Right forelimb (tissue), 1 donor: ENCODE measurements at regions not wholly inside any gene's neighbourhood (a gene's known extent, or its start where the extent isn't known, plus 50 kb on each side); places are given as distances from the start of the nearest gene placed in this dataset.
A peak's percentile ranks its signal among the peaks of the same experiment; 100 is the strongest.
"Not testable (repeated sequence)": the region's sequence is repeated elsewhere in the genome, so short reads cannot be mapped to it uniquely, and the experiment has no call there.

Experiments used
- DNase-seq: peaks from one replicate; pipeline ENCODE4 v3.0.0-alpha.2; 2018

DNA sequence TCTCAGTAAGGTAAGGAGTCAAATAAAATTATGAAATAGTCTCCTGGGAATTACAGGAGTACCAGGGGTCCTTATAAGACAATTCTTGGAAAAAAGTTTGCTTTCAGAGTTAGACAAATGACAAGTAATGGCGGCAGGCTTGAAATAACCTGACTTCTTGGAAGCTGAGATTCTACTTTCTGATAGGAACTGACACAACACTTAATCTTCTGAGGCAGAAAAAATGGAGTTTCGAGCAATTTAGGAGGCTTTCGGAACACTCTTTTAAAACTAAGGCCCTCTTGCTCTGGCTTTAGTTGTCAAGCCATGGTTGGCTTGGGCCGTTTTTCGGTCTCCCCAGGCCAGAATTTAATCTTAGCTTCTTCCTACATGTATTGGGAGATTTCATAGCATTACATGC, 260.0 kb downstream of the GATA3 start:
- no peak for DNase-seq

DNA sequence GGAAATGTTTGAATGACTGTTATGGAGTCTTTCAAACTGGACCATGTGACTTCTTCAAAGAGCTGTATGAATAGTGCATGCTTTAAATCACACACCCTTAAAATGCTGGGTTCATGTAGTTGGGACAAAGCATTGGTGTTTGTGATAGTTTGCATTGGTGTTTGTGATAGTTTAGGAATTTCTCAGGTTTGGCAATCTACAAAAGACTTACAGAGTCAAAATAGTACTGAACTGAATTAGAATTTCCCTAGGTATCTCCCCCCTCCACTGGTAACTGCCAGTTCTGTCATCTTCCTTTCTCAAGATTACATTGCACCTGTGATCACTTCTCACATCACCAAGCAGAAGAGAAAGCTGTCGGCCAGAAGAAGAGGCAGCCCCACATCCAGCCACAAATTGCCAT, 261.1 kb downstream of the GATA3 start:
- DNase-seq: no peak

DNA sequence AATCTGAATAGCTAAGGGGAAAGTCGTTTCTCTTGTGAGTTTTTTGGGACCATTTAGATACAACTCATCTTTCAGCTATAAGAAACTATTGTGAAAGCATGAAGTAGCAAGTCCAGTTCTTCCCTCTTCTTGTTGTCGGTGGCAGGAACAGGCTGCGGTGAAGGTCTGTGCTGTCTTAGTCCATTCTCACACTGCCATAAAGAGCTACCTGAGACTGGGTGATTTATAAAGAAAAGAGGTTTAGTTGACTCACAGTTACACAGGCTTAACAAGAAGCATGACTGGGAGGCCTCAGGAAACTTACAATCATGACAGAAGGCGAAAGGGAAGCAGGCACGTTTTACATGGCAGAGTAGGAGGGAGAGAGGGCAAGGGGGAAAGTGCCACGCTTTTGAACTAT, 261.8 kb downstream of the GATA3 start:
- DNase-seq: no peak

DNA sequence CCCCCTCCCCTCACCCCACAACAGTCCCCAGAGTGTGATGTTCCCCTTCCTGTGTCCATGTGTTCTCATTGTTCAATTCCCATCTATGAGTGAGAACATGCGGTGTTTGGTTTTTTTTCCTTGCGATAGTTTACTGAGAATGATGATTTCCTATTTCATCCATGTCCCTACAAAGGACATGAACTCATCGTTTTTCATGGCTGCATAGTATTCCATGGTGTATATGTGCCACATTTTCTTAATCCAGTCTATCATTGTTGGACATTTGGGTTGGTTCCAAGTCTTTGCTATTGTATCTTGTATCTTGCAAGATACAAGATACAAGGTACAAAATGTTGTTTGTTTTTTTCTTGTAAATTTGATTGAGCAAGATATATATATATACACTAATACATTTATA, 263.9 kb downstream of the GATA3 start:
- not testable (repeated sequence) for DNase-seq

DNA sequence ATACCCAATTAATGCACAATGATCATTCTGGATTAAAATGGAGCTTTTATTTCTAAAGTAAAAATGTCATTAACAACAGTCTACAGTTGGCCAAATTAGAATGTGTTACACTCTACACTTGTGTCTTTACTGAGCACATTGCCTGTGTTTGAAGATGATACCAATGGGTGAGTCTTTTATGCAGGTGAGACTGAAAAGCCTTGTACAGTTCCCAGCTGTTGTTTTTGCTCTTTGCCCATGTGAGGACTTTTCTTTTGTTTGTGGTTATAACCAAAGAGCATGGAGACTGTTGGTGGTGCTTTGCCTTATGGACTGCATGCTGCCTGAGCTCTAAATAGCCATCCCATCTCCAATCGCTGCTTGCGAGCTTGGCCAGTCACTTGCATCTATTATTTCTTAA, 264.5 kb downstream of the GATA3 start:
- DNase-seq: no peak

DNA sequence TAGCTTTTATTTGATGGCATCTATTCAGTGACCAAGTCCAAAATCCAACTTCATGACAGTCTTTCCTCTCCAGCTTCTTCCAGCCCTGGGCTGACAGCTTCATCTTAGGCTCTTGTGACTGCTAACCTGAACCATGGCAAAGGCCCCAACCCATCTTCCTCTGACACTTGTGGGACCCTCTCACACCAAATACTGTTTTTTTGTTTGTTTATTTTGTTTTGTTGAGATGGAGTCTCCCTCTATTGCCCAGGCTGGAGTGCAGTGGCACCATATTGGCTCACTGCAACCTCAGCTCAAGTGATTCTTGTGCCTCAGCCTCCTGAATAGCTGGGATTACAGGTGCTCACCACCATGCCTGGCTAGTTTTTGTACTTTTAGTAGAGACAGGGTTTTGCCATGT, 265.2 kb downstream of the GATA3 start:
- DNase-seq: no peak

DNA sequence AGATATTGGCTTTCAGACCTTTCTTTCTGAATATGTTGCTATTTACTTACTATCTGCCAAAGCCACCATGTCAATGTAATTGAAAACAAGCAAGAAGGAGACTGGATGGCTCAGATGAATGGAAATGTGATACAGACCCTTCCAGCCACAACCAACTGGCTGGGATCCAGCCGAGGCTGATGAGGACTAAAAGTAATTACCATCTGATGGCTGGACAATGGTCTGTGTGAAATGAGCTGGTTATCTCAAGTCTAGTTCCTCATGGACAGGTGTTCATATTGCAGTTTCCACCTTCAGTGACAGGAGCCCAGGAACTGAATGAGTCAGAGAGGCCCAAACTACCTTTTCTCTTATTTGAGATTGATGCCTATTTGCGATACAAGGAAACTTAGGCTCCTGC, 267.5 kb downstream of the GATA3 start:
- DNase-seq: no peak

DNA sequence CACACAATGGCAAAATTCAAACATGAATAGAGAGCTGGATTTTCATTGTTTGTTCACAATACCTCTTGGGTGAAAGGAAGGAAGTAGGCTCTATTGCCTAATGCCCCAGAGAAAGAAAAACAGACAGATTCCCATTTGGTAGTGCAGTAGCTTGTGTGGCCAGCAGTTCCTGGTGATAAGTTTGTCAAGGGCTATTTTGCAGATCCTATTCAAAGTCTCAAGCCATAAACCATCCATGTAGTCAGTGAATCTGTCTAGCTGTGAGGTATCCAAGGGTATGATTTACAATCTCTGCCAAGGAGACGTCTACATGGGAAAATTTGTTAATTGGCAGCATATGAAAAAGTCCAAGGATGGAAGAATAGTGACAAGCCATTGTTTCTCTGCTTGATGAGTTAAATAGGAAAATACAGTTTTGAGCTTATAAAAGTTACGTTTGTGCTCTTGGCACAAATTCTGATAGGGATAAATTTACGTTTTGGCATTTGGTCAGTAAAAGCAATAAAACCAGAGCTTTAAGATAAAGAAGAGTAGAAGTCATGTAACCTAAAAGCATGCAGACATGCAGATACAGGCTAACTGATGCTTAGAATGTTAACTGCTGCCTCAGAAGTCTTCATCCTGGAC, 269.1 kb downstream of the GATA3 start:
- no peak for DNase-seq

DNA sequence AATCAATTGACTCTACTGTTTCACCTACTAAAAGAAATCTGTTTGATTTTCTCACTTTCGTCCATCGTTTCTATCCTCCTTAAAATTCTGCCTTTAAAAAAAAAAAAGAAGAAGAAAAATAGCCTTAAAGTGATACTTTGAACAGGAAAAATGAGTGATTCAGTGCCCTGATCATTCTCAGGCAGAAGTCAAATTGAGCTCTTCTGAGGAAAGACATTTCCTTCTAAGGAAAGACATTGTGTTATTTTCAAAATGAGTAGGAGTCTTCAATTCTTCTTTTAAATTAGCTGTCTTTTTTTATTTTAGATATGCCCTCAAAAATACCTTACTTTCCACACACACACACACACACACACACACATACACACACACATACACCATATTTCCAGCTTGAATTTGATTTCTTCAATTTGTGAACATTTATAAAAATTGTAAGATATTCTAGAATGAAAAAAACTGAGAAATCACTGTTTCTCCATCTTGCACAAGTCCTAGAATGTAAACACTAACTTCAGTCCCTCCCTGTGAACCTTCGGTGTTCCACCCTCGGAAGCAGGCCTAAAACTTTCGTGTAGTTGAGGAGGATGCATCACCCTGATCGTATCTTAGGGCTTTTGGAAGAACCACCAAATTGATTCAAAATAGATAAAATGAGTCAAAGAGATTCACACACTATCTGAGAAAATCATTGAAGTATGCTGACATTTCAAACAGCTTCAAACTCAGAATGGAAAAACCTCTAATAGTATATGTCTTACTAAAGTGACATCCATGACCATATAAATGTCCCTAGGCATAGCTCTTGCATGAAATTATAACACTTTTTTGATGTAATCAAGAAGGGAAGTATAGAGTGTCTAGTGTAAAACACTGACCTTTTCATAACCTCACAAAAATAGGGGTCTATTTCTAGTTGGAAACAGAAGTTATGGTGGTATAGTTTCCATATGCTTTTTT, 270.8 kb downstream of the GATA3 start:
- DNase-seq: no peak

DNA sequence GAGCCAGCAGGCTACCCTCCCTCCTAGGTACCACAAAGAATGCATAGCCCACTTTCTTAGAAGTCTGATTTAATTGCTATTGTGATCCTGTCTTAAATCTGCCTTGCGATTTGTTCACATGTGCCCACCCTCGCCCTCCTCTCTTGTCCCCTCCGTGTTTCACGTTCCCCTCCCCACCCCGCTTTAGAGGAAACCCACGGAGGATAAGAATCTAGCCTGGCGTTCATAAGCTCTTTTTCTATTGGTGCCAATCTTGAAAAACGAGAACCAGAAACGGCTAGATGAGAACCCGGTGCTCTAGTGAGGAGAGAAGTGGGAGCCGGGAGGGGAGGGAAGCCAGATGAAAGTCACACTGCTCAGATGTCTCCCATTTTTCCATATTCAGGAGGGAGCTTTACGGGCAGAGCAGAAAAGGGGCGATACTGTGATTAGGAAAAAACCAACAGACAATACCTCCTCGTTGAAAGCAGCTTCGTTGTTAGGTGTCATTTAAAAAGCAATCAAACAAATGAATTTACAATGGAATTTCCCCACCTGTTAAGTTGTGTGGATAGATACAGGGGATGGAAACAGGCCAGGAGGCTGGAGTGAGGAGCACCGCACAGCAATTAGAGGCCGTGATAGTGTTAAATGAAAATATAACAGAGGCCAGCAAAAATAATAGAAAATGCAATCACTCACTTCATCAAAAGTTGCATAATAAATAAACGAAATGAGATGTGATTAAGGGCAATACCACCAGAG, 272.1 kb downstream of the GATA3 start:
- no peak for DNase-seq

DNA sequence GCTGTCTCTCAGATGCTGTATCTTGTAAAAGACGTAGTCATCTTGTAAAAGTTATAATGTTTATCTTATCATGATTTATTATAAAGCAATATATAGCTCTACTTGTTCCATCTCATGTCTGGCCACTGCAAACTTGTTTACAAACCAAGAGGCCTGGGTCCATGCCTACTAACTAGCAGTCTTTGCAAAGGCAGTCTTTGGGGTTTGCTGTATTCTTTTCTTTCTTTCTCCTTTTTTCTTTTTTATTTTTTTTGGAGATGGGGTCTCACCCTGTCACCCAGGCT, 272.6 kb downstream of the GATA3 start:
- DNase-seq: no peak

DNA sequence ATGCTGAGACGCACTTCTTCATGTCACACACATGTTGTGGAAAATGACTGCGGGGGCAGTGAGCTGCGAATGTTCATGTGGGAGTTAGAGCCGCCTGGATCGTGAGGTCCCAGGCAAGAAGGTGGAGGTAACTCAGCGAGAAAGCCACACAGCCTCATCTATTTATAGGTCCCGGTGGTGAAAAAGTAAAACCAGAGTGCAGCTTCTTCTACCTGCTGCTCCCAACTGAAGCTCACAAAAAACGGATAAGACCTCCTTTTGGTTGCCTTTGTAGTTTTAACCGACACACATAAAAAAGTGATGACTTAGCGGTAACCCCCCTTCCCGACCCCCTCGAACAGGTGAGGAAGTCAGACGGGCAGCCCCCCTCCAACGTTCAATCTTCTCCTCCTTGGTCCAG, 276.9 kb downstream of the GATA3 start:
- no peak for DNase-seq

DNA sequence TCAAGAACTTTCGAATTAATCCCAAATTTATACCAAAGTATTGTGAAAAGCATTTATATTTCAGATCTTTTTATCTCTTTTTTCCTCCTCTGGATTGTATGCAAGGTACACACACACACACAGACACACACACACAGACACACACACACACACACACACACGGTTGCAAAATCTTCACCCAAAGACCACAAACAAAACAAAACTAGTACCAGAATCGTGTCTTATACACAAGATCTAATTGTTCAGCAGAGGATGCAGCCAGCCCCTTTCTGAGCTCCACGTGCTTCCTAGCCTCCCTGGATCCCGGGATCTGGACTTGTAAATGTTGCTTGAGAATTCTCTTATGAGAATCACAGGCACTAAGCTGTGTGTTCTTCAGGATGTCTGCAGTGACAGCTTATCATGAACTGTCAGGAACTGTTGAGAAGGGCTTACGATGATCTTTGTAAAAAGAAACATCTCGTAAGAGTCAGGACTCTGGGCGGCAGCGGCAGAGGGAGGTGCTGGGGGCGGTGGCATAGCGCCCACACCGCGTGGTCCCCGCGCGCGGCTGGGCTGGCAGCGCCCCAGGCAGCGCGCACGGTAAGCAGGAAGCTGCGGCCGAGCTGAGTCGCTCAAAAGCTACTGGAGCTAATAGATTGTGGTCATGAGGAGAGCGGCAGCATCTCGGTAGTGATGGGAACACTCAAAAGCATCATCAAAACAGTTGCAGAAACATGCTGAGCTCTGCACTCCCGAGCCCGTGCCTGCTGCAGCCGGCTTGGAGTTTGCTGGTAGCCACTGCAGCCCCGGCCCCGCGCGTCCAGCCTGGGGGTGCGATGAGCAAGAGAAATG, 277.6 kb downstream of the GATA3 start:
- peak; percentile 52 for DNase-seq

DNA sequence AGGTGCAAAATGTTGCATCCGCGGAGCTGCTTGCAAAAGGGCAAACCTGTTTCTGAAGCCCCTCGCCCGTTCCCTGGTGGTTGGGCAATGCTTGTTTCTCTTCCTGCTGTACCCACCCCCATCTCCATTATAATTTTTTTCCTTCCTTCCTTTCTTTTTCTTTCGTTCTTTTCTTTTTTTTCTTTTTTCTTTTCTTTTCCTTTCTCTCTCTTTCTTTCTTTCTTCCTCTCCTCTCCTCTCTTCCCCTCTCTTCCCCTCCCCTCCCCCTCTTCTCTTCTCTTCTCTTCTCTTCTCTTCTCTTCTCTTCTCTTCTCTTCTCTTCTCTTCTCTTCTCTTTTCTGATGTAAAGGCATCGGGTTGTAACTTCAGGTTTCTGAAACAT, 278.2 kb downstream of the GATA3 start:
- DNase-seq: no peak

DNA sequence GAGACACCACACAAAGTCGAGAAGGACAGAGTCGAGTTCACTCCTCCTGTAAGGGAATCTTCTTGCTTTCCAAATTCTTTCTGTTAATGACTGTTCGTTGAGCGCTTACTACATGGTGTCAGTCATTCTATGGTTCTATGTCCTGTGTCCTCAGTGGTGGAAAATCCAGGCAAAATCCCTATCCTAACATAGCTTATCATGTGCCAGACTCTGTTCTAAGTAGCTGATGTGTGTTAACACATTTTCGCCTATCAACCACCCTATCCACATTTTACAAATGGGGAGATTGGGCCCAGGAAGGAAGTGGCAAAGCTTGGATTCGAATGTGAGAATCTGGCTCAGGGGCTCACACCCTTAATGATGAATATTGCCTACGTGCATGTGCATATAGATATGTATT, 280.1 kb downstream of the GATA3 start:
- DNase-seq: no peak

DNA sequence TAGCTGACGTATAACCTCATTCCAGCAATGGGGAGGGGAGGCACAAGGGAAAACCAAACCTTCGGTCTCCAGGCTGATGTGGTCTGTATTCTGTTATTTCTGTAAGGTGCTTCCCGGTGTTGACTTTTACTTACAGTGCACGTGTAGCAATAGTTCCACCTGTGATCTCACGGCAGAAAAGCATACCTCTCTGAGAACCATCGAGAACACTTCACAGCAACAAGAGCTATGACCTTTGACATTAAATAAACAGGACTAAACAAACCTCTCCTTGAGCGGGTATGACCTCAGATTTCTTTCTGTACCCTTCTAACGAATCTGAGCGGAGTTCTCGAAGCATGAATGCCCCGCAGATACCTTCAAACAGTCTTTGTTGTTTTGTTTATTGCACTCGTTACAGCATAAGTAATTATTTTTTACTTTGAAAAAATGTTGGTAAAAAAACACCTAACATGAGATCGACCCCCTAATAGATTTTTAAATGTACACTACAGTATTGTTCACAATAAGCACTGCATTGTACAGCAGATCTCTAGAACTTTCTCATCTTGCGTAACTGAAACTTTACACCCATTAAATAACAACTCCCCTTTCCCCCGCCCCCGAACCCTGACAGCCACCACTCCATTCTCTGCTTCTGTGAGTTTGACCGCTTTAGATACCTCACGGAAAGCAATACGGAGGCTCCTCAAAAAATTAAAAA, 282.3 kb downstream of the GATA3 start:
- DNase-seq: no peak

DNA sequence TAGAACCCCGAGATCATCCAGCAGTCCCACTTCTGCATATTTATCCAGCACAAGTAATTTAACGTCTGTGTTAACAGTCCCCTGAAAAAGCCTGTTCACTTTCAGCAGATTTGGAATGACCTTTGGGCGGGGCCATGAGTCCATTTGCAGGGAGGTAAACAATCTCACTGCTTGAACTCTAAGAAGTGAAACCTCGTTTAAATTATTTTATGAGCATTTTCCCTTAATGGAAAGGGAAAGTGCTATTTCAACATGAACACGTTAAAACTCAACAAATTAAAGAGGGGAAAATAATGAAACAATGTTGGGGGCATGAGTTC, 282.8 kb downstream of the GATA3 start:
- no peak for DNase-seq

DNA sequence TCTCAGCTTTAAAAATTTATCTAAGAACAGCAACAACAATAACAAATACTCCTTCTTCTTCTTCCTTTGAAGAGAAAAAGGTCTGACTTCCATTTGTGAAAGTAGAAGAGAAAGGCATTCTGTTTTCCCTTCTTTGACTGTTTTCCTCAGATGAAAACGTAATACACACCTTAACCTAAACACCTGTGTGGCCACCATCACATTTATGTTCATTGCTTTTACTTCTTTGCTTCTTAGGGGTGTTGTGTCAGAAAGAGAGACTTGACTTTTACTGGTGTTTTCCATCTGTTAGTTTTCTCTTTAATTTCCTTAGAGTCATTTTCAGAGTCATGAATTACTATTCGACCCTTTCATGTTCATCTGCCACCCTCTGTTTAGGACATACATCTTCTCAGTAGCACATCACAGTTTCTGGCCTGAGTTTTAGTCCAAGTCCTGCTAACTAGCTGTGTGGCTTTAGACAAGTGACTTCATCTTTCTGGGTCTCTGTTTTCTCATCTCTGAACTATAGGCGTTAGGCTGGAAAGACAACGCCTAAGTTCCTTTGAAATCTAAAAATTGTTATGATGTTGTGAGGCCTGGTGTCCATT, 283.8 kb downstream of the GATA3 start:
- DNase-seq: no peak

DNA sequence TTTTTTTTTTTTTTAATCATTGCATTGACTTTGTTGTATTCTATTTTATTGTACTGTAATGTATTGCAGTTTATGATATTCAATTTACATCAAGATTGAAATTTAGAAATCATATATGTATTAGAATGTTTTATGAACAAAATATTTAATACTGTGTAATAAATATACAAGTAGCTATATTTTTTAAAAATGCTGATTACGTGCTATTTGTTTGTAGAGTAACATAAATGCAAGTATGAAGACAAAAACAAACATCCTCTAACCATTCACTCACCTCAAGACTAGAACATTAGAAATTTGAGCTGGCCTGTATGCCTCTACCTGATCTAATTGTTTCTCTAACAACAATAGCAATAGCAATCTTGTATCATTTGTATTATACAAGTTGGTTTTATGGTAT, 290.3 kb downstream of the GATA3 start:
- DNase-seq: no peak

DNA sequence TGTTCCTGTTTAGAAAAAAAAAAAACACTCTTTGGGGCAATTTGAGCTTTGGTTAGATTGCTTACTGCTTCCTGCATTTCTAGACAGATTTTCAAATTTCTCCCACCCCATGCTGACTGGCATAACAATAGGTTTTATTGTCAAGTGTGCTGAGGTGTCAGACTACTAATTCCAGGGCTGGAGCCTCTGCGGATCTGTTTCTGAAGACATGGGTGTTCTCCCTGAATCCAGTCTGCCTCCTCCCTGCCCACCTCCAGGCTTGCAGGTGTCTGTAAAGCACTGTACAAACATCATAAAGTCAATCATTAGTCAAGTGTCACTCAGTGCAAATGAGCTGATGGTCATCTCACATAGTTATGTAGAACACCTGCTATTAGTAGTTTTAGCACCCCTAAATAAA, 292.4 kb downstream of the GATA3 start:
- no peak for DNase-seq

DNA sequence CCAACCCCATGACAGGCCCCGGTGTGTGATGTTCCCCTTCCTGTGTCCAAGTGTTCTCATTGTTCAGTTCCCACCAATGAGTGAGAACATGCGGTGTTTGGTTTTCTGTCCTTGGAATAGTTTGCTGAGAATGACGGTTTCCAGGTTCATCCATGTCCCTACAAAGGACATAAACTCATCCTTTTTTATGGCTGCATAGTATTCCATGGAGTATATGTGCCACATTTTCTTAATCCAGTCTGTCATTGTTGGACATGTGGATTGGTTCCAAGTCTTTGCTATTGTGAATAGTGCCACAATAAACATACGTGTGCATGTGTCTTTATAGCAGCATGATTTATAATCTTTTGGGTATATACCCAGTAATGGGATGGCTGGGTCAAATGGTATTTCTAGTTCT, 293.1 kb downstream of the GATA3 start:
- DNase-seq: not testable (repeated sequence)

DNA sequence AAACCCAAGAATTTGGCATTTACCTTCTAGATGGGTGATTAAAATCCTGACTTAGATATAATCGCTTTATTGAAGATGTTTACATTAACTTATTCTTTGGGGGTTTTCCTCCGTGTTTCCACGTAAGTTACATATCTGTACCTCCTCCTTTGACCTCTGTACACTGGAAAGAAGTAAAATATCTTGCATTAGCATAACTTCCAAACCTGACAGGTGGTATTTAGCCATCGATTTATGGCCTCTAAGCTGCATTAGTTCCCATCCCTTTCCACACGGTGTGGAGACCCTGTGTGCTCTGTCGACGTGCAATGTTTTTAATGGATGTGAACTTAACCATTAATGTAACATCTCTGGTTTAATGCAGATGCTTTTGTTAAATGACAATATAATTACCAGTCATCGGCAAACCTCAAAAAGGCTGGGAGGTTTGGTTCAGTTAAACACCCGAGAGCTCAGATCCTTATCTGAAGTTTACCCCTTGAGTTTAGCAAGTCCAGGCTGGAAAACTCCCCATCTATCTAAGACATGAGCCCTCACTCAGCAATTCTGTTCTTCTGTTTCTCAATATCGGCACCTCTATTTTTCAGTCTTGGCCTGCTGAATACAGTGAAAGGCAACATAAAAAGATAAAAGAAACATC, 295.2 kb downstream of the GATA3 start:
- DNase-seq: no peak
